ENCODE measurements at regions not wholly inside any gene's neighbourhood (a gene's known extent, or its start where the extent isn't known, plus 50 kb on each side); places are given as distances from the start of the nearest gene placed in this dataset.

- TF ChIP-seq CTCF (IDR thresholded peaks at IDR 0.05 in 4 of 5, conservative IDR thresholded peaks at IDR 0.05 in 1 of 5) (no peak), POLR2A (IDR thresholded peaks at IDR 0.05) (no peak)
These were observed 99.8 kb upstream of the ASCC3 start for GRCh38 chr6:100980949-100981348.

All from gastrocnemius medialis (tissue), 4 donors.